ENCODE measurements at regions not wholly inside any gene's neighbourhood (a gene's known extent, or its start where the extent isn't known, plus 50 kb on each side); places are given as distances from the start of the nearest gene placed in this dataset.
"Not testable (repeated sequence)": the region's sequence is repeated elsewhere in the genome, so short reads cannot be mapped to it uniquely, and the experiment has no call there.

DNA sequence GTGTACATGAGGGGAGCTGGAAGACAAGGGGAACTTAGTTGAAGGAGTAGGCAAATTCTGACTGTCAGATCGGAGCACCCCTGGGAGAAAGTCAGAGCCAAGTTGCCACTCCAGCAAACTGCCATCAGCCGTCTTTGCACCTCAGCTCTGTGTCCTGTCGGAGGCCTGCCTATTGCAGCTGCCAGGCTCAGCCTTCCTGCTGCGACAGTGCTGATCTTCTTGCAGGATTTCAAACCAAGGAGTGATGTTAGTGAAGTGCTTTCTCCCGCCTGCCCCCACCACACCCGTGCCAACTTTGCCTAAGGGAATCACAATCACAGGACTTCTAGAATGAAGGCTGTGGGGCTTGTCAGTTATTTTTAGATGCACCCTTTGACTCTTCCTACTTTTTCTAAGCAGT is 185.3 kb downstream of the KIT start:
- no peak for DNase-seq

GRCh38 chr4:54842656-54843055 is 184.9 kb downstream of the KIT start:
- no peak for DNase-seq

- no peak for DNase-seq
Measured at GRCh38 chr4:54842226-54842625, 184.5 kb downstream of the KIT start.

DNA sequence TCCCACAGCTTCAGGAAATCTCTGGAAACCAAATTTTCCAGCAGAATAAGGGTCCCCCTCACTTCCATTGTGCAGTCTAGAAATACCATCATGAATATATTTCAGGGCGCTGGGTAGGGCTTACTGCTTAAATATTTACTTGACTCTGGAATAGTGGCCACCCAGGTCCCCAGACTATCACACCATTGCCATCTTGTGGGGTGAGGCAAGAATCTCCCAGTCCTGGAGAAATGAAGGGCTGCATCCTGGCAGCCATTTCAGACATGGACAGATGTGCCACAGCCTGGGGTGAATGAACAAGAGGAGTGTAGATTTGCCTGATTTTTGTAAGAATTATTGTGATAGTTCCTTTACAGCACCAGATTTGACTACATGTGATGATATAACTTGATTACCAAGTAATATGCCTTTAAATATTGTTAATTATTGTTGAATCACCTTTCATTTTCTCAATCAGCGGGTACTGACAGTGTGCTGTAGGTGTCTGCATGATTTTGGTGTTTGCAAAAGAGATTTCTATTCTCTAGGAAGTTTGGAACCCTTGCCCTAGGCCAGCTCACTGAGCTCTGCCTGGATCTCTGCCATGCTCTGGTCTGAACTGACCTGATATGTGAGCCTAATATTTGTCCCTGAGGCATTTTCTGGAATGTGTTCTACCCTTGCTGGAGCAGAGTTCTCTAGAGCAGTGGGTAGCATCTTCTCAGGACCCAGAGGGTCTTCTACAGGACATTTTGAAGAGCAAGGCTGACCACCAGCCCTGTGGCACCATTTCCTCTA is 183.4 kb downstream of the KIT start:
- no peak for DNase-seq

DNA sequence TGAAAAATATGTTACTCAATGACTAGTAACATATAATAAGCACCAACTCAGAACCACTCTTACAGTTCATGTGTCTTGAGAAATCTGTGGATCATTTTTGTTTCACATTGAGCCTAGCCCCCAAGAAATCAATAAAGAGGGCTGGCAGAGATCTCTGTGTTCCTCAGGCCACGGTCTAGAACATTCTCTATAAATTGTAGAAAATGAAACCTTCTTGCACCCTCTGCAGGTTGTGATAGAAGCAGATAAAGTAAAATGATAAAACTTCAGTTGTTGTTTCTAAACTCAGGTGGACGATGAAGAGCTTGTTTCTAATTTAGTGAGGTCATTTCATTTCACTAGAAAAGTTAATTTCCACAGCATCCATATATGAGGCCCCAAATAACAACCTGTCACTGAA is 182.7 kb downstream of the KIT start:
- DNase-seq, result no peak

- no peak for DNase-seq
Measured at GRCh38 chr4:54838301-54838700, 180.5 kb downstream of the KIT start.

- no peak for DNase-seq
Measured at GRCh38 chr4:54837576-54838140, 179.9 kb downstream of the KIT start.

DNA sequence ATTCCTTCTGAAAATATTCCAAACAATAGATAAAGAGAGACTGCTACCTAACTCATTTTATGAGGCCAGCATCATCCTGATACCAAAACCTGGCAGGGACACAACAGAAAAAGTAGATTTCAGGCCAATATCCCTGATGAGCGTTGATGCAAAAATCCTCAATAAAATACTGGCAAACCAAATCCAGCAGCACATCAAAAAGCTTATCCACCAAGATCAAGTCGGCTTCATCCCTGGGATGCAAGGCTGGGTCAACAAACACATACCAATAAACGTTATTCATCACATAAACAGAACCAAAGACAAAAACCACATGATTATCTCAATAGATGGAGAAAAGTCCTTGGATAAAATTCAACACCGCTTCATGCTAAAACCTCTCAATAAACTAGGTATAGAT is 170.6 kb downstream of the KIT start:
- not testable (repeated sequence) for DNase-seq

- DNase-seq, result no peak
Measured at GRCh38 chr4:54823616-54824015, 165.9 kb downstream of the KIT start.

GRCh38 chr4:54819034-54819433 is 161.3 kb downstream of the KIT start:
- peak; percentile 66 for DNase-seq

- DNase-seq, result no peak
Measured at GRCh38 chr4:54818481-54818880, 160.7 kb downstream of the KIT start.

DNA sequence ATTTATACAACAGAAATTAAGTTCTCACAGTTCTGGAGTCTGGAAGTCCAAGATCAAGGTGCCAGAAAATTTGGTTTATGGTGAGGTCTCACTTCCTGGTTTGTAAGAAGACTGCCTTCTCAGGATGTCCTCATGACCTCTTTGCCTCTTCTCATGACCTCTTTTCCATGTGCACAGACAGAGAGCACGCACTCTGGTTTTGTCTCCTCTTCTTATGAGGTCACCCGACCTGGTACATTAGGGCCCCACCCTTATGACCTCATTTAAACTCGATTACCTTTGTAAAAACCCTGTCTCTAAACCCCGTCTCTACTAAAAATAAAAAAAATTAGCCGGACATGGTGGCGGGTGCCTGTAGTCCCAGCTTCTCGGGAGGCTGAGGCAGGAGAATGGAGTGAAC is 155.9 kb downstream of the KIT start:
- no peak for DNase-seq

DNA sequence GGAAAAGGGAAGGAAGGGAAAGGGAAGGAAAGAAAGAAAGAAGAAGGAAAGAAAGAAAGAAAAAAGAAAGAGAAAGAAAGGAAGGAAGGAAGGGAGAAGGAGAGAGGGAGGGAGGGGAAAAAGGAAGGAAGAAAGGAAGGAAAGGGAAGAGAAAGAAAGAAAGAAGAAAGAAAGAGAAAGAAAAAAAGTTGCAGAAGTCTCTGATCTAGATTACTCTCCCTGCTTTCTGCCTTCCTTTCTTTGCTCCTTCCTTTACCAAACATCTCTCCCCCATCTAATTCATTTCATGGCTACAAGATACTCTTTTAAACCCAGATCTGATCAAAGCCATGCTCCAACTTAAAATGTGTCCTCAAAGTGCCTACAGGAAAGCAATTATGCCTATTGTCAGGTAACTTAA is 148.6 kb downstream of the KIT start:
- DNase-seq, result no peak

DNA sequence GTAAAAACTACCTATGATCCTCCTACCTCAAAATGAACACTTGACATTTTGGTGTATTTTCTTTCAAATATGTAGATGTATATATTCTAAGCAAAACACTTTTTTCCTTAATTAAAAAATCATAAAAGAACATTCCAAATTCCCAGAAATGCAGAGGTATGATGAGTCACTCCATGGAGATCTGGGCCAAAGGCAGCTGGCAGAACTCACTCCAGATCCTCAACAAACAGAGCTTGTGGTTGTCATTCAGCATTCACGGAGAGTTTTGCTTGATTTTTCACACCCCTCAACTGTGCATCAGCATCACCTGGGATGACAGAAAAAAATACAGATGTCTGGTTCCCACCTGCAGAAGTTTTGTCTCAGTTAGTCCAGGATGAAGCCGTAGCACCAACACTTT is 144.6 kb downstream of the KIT start:
- no peak for DNase-seq

DNA sequence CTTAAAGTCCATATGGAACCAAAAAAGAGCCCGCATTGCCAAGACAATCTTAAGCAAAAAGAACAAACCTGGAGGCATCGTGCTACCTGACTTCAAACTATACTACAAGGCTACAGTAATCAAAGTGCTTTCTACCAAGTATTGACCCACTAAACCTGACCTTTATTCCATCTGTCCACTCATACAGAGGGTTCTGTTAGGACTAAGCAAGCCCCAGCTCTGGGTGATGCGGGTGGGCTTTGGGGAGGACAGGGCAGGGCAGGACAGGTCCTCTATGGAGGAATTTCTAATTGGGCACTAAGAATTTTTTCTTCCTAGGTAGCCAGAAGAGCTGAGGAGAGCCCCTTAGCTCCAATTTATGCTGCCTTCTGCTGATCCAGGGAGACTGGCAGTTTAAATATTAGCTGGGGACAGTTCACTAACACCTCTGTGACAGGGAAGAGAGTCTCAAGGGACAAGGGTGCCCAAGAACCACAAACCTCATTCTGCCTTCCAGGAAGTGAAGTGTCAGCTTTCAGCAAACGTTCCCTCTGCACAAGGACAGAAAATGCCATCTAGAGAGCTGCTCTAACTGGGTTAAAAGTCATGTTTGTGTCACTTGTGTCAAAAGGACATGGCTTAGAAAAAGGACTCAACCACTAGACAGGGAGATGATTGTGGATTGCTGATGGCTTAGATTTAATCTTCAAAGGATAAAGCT is 143.2 kb downstream of the KIT start:
- peak; percentile 30 for DNase-seq

- no peak for DNase-seq
Measured at GRCh38 chr4:54794579-54794978, 136.8 kb downstream of the KIT start.

DNA sequence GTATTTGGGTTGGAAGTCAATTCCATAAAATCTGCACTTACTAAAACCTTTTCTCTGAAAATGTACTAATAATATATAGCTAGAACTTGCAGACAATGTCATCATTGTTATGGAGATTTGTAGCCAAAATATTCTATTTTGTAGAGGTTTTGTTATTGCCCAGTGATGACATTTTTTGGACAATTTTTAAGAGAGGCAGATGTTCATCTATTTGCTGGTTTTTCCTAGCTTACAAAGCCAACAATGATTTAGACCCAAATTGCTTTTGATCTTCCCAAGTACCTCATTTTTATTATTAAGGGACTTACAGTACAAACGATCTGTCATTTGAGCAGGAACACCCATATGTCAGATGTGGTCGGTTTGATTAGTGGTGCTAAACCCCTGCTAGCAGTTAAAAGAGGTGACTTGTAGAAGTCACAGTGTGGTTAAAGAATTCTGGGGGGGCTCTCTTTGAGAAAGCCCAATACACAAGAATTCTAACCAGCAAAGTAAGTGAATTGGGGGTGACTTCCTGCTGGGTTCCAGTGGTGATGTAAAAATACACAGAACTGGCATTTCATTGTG is 136.2 kb downstream of the KIT start:
- no peak for DNase-seq
